ENCODE measurements at regions not wholly inside any gene's neighbourhood (a gene's known extent, or its start where the extent isn't known, plus 50 kb on each side); places are given as distances from the start of the nearest gene placed in this dataset.

DNA sequence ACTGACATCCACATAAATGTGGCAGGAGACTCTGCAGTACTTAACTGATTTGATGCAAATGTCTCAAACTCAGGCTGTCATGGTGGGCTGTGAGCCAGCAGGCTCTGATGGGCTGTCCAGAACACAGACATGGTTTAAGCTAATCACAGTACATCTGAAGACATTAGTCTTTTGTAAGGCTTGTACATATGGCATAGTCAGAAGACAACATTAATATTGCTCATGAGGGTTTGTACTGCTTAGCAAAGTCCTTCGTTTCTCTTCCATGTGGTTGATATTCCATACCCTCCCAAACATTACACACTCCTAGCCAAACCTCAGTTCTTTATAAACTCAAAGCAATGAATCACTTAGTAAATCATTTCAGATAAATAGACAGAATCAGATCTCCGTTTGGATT lies 330.6 kb downstream of the RND3 start:
- no peak for DNase-seq (ENCODE audit: low spot score)
- Histone ChIP-seq H3K27me3 (replicated peaks; ENCODE audit: insufficient read depth) (no peaks in the 10 kb centered on the region), H3K27ac (no peak overlapping the region), H3K4me3 (no peak overlapping the region), H3K36me3 (no peaks in the 10 kb centered on the region), H3K4me1 (ENCODE audit: control insufficient read depth in 1 of 2, low read depth in 2 of 2) (no peaks in the 10 kb centered on the region), H3K9me3 (no peaks in the 10 kb centered on the region)
- TF ChIP-seq, protein P1, sequence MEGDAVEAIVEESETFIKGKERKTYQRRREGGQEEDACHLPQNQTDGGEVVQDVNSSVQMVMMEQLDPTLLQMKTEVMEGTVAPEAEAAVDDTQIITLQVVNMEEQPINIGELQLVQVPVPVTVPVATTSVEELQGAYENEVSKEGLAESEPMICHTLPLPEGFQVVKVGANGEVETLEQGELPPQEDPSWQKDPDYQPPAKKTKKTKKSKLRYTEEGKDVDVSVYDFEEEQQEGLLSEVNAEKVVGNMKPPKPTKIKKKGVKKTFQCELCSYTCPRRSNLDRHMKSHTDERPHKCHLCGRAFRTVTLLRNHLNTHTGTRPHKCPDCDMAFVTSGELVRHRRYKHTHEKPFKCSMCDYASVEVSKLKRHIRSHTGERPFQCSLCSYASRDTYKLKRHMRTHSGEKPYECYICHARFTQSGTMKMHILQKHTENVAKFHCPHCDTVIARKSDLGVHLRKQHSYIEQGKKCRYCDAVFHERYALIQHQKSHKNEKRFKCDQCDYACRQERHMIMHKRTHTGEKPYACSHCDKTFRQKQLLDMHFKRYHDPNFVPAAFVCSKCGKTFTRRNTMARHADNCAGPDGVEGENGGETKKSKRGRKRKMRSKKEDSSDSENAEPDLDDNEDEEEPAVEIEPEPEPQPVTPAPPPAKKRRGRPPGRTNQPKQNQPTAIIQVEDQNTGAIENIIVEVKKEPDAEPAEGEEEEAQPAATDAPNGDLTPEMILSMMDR (IDR thresholded peaks at IDR 0.05) = no peak
- no peak for ATAC-seq (ENCODE audit: insufficient number of reproducible peaks, low FRiP score, low read depth)

GRCh38 chr2:150156415-150156814 lies 331.1 kb downstream of the RND3 start:
- Histone ChIP-seq H3K27ac (no peak overlapping the region), H3K4me3 (no peak overlapping the region), H3K9me3 (no peaks in the 10 kb centered on the region), H3K4me1 (ENCODE audit: control insufficient read depth in 1 of 2, low read depth in 2 of 2) (no peaks in the 10 kb centered on the region), H3K27me3 (replicated peaks; ENCODE audit: insufficient read depth) (no peaks in the 10 kb centered on the region), H3K36me3 (no peaks in the 10 kb centered on the region)
- DNase-seq (ENCODE audit: low spot score) (no peak), ATAC-seq (ENCODE audit: insufficient number of reproducible peaks, low FRiP score, low read depth) (no peak)
- TF ChIP-seq, protein P1 (IDR thresholded peaks at IDR 0.05) = no peak

DNA sequence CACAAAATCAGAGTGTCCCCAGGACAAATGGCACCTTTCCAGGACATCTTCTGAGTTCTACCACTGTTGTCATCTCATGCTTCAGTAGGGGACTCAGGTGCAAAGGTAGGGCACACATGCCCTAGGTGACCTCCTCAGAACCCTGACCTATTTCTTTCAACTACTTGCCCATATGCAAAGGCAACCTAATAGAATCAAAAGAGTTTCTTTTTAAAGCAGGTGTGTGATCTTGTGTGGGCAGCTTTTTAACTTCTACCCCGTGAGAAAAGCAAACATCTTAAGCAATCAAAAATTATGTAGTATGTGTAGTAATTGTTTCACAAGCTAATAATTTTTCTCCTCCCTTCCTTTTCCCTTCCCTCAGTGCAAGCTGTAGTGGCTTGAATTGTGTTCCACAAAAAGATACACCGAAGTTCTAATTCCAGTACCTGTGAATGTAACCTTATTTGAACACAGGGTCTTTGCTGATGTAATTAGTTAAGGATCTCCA lies 333.1 kb downstream of the RND3 start:
- H3K27me3 ChIP-seq (replicated peaks; ENCODE audit: insufficient read depth) = no peaks in the 10 kb centered on the region
- no peak for ATAC-seq (ENCODE audit: insufficient number of reproducible peaks, low FRiP score, low read depth)
- H3K4me1 ChIP-seq (ENCODE audit: control insufficient read depth in 1 of 2, low read depth in 2 of 2) = no peaks in the 10 kb centered on the region
- TF ChIP-seq, protein P1 (IDR thresholded peaks at IDR 0.05) = no peak
- H3K27ac ChIP-seq = no peak overlapping the region
- H3K9me3 ChIP-seq = no peaks in the 10 kb centered on the region
- DNase-seq (ENCODE audit: low spot score) = no peak
- no peaks in the 10 kb centered on the region for H3K36me3 ChIP-seq
- H3K4me3 ChIP-seq = no peak overlapping the region

DNA sequence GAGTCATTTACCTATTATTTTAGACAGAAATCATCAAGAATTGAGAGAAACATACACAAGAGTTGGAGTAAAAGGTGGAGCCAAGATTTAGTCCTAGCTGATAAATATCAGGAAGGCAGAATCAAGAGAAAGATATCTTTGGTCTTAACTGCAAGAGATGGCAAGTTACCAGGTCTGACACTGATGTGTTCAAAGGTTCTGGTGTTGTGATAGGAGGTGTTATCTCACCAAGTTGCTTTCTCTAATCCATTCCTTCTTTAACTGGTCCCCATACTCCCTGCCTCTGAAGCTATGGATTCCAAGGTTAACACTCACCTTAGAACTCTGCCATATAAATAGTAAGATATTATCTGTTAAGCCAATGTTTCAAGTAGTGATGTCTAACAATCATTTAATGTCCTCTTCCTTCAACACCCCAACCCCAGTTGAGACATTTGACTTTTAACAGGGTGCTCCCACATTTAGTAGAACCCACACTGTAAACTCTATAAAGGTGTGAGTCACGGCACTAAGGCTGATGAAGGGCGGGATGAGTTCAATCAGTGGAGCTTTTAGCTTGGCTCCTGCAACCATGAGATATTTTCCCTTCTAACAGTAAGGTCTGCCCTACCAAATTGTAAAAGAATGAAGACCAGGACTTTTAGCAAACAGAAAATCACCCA lies 333.7 kb downstream of the RND3 start:
- H3K9me3 ChIP-seq = no peaks in the 10 kb centered on the region
- no peak overlapping the region for H3K4me3 ChIP-seq
- no peaks in the 10 kb centered on the region for H3K4me1 ChIP-seq (ENCODE audit: control insufficient read depth in 1 of 2, low read depth in 2 of 2)
- no peak overlapping the region for H3K27ac ChIP-seq
- ATAC-seq (ENCODE audit: insufficient number of reproducible peaks, low FRiP score, low read depth) (no peak), DNase-seq (ENCODE audit: low spot score) (no peak)
- H3K27me3 ChIP-seq (replicated peaks; ENCODE audit: insufficient read depth) = no peaks in the 10 kb centered on the region
- H3K36me3 ChIP-seq = no peaks in the 10 kb centered on the region
- TF ChIP-seq, protein P1 (IDR thresholded peaks at IDR 0.05) = no peak

- no peaks in the 10 kb centered on the region for H3K4me1 ChIP-seq (ENCODE audit: control insufficient read depth in 1 of 2, low read depth in 2 of 2)
- ATAC-seq (ENCODE audit: insufficient number of reproducible peaks, low FRiP score, low read depth) = no peak
- TF ChIP-seq, protein P1 (IDR thresholded peaks at IDR 0.05) = no peak
- H3K9me3 ChIP-seq = no peaks in the 10 kb centered on the region
- H3K27ac ChIP-seq = no peak overlapping the region
- H3K27me3 ChIP-seq (replicated peaks; ENCODE audit: insufficient read depth) = no peaks in the 10 kb centered on the region
- no peaks in the 10 kb centered on the region for H3K36me3 ChIP-seq
- no peak for DNase-seq (ENCODE audit: low spot score)
- no peak overlapping the region for H3K4me3 ChIP-seq
These were observed 335.2 kb downstream of the RND3 start for GRCh38 chr2:150152230-150152629.

Data from thoracic aorta (tissue), 2 donors.